Glomerular endothelial cell (primary cell): ENCODE measurements at regions not wholly inside any gene's neighbourhood (a gene's known extent, or its start where the extent isn't known, plus 50 kb on each side); places are given as distances from the start of the nearest gene placed in this dataset.

Source experiments
- DNase-seq: peaks from one replicate; pipeline ENCODE4 v3.0.0-alpha.2; 2011; ENCODE audit warnings: low read depth, low spot score; ENCODE audit errors: extremely low read depth

DNA sequence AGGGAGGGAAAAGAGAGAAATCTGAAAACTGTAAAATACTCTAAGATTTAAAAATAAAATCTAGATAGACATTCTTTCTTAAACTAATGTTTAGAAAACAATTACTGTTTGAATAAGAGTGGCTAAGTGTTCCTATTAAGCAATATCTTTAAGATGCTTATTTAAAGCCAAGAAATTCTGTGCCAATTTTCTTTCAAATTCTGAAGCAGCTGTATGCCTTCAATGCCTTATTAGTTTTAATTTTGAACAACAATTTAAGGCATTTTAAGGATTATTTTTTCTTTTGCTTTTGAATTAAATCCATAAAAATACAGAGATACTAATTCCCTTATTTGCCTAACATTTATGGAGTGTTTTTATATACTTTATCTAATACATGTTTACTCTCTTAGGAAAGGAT lies 50.3 kb upstream of the KITLG start:
- no peak for DNase-seq
